ENCODE measurements at regions not wholly inside any gene's neighbourhood (a gene's known extent, or its start where the extent isn't known, plus 50 kb on each side); places are given as distances from the start of the nearest gene placed in this dataset.
A peak's percentile ranks its signal among the peaks of the same experiment; 100 is the strongest.
"Not testable (repeated sequence)": the region's sequence is repeated elsewhere in the genome, so short reads cannot be mapped to it uniquely, and the experiment has no call there.

DNA sequence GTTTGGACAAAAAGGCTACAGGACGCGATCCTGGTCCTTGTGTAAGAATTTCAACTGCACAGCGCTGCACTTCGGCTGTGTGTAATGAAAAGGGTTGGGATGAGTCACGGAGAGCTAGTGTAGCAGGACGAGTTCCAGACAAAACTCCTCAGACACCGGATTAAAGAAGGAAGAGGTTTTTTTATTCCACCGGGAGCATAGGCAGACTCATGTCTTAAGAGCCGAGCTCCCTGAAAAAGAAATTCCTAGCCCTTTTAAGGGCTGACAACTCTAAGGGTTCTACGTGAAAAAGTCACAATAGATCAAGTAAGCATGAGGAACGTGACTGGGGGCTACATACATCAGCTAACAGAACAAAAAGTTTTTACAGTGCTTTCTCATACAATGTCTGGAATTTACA, 54.8 kb upstream of the FAM90A1 start:
- DNase-seq, result not testable (repeated sequence)

GRCh38 chr12:8285681-8286080, 58.3 kb upstream of the FAM90A1 start:
- not testable (repeated sequence) for DNase-seq

DNA sequence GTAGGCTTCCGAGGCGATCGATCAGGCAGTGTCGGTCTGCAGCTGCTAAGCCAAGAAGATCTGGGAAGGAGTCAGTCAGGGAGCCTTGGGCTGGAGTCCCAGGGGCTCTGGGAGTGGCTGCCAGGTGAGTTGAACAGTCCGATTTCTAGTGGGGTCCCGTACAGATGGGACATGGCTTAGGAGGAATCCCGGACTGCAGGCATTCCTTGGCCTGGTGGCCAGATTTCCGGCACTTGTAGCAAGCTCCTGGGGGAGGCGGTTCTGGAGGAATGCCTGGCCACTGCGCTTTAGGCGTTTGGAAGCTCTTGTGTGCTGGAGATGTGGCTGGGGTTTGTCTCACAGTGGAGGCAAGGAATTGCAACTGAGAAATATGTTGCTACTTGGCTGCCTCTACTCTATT, 64.3 kb upstream of the FAM90A1 start:
- DNase-seq, result not testable (repeated sequence)

DNA sequence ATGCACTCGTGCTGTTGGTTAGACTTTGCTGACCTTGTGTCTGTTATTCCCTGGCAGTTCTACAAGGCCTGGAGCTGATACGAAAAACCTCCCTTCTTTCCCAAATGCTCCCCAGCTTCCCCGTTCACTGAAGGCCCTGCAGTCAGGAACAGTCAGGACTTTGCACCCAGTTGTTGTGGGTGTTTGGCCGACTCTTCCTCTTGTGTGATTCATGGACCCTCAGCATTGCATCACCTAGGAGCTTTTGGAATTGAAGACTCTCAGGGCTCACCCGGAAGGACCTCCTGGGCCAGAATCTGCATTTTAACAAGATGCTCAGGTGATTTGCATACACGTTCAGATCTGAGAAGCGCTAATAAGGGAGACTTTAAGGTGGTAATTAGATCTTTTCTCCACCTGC, 67.2 kb upstream of the FAM90A1 start:
- not testable (repeated sequence) for DNase-seq

GRCh38 chr12:8308611-8309010, 81.2 kb upstream of the FAM90A1 start:
- DNase-seq, result not testable (repeated sequence)

GRCh38 chr12:8315997-8316396, 88.6 kb upstream of the FAM90A1 start:
- DNase-seq, result not testable (repeated sequence)

DNA sequence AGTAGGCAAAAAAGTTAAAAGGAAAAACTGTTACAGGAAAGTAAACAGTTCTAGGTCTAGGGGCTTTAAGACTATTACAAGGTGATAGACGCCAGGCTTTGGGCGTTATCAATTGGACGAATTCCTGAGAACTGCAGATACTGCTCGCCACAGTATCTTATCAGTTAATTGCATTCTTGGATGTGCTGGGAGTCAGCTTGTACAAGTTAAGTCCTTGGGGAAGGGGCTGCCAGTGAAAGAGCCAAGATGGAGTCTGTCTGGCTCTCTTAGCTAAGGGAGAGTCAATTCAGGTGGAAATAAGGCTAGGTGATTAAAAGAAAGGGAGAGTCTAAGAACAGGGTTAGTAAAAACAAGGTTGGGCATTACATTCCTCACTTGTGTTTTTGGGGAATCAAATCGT, 90.3 kb upstream of the FAM90A1 start:
- DNase-seq, result not testable (repeated sequence)

- DNase-seq, result peak; percentile 16
Measured at GRCh38 chr12:8320251-8320730, 92.9 kb upstream of the FAM90A1 start.

DNA sequence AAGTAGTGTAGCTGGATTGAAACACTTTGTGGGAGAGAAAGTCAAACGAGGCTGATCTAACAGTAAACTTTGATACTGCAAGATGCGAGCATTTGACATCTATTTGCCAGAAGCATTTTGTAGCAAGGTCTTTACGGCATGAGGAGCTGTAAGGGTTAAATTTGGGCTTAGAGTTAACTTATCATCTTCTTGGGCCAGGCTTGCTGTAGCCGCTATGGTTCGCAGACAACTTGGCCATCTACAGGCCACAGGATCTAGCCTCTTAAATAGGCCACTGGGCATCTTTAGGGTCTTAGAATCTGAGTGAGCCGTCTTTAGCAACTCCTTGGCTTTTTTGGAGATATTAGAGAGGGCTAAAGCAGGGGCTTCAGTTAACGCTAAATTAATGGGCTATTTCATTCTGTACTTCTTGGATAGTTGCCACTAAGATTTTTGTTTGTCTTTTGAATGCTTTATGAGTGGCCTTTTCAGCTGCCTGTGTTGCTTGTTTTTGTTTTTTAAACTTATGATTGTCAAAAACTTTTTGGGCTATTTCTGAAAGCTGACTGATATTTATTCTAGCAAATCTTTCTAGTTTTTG, 93.5 kb upstream of the FAM90A1 start:
- DNase-seq, result not testable (repeated sequence)

- DNase-seq, result not testable (repeated sequence)
Measured at GRCh38 chr12:8325145-8325839, 97.9 kb upstream of the FAM90A1 start.

GRCh38 chr12:8328835-8329234, 101.4 kb upstream of the FAM90A1 start:
- not testable (repeated sequence) for DNase-seq

GRCh38 chr12:8332373-8332772, 105.0 kb upstream of the FAM90A1 start:
- not testable (repeated sequence) for DNase-seq

DNA sequence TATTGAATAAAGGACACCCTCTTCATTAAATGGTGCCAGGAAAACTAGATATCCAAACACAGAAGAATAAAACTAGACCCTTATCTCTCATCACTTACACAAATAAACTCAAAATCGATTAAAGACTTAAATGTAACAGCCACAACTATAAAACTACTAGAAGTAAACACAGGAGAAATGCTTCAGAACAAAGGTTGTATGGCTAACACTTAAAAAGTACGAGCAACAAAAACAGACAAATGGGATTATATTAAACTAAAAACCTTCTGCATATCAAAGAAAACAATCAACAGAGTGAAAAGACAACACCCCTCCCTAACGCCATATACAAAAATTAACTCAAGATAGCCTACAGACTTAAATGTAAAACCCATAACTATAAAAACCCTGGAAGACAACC, 104.7 kb upstream of the CLEC6A start:
- not testable (repeated sequence) for DNase-seq

DNA sequence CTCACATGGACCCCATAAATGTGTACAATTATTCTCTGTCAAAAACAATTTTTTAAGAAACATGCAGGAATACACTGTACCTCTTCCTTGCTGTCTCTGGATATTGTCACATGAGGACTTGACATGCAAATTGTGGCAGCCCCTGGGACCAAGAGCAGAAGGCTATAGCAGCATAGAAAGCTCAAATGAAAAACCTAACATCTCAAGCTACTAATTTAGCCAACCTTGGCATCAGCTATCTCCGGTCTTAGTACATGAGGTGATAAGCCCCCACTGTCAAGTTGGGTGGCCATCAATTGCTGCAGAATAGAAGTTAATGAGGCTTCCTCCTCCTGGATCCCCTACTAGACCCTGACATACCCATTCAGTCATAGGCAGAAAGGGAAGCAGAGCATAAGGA, 101.0 kb upstream of the CLEC6A start:
- DNase-seq, result not testable (repeated sequence)

GRCh38 chr12:8355531-8355930, 100.2 kb upstream of the CLEC6A start:
- DNase-seq, result not testable (repeated sequence)

GRCh38 chr12:8373744-8374143, 82.0 kb upstream of the CLEC6A start:
- not testable (repeated sequence) for DNase-seq

DNA sequence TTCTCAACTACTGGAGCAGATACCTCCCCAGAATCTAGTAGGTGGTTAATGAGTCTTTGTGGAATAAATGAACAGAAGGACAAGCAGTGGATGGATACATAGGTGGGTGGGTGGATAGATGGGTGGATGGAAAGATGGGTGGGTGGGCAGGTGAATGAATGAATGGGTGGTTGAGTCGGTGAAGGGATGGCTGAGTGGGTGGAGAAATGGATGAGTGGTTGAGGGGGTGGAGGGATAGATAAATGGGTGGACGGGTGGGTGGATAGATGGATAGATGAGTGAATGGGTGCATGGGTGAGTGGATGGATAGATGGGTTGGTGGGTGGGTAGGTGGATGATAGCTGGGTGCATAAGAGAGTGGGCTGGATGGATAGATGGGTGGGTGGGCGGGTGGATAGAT, 80.6 kb upstream of the CLEC6A start:
- DNase-seq, result not testable (repeated sequence)

GRCh38 chr12:8377756-8378155, 78.0 kb upstream of the CLEC6A start:
- DNase-seq, result not testable (repeated sequence)

- not testable (repeated sequence) for DNase-seq
Measured at GRCh38 chr12:8382556-8382955, 73.2 kb upstream of the CLEC6A start.

DNA sequence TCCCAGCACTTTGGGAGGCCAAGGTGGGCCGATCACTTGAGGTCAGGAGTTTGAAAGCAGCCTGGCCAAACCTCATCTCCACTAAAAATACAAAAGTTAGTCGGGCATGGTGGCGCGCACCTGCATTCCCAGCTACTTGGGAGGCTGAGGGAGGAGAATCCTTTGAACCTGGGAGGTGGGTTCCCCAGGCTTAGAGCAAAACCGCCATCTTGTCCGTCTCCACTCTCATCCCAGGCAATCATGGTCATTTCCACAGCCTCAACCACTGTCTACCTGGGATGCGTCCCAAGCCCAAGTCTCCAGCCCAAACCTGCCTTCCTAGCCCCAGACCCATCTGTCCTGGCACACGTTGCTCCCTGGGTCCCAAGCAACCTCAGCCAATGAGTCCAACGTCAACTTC, 71.1 kb upstream of the CLEC6A start:
- not testable (repeated sequence) for DNase-seq

- DNase-seq, result not testable (repeated sequence)
Measured at GRCh38 chr12:8385431-8385830, 70.3 kb upstream of the CLEC6A start.

DNA sequence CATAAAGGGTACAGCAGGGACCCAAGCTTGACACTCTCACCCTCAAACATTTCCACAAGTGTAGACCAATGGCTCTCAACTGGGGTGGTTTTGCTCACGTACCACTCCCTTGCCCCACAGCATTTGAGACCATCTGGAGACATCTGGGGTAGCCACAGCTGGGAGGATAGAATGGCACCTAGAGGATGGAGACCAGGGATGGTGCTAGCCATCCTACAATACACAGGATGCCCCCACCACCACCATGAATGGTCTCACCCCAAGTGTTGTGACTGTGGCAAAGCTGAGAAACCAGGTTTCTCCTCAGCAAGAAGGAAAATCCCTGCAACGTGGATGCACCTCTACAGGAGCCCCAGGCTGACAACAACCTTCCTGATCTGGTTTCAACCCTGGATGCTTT, 69.1 kb upstream of the CLEC6A start:
- not testable (repeated sequence) for DNase-seq

DNA sequence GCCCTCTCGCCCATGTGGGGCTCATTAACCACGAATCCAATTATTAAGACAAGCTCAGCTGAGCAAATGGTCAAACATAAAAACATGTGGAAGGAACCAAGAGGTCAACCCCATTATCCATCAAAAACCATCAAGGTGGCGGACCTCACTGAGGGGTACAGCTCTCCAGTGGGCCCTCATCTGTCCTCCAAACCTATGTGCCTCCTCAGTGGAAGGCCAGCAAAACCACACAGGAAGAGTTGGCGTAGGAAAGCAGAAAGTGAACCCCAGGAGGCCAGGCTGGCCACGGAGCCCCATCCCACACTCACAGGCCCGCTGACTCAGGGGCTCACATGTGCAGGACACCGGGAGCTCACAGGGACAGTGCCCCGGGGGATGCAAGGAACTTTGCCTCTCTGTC, 66.5 kb upstream of the CLEC6A start:
- not testable (repeated sequence) for DNase-seq

DNA sequence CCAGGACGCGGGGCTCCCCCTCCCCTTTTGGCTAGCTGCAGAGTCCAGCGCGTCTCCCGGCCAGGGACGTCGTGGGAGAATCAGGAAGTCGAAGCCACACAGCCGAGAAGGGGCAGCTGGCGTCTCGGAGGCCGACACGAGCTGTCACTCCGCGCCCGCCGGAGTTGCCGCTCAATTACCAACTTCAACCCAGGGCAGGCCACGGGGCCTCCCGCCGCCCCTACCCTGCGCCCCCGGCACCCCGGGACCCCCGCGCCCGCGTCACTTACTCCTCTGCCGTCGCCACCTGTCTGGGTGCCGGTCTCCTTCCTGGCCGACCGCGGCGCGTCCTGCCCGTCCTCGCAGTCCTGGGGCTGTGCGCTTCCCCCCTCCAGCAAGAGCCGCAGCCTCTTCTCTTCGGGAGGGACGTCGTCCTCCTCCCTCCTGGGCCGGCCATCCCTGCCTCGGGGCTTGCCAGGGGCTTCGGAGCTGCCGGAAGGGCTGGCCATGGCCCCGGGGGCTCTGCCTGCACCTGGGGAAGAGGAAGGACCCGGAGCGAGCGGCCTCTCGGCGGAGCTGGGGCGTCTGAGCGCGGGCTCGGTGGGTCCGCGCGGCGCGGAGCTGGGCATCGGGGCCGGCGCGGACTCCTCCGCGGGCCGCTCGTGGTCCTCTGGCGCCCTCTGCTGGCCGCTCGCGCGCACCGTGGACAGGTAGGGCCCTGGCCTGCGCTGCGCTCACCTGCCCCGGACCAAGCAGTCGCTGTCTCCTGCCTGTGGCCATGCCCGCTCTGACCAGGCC, 65.6 kb upstream of the CLEC6A start:
- peak; percentile 16 for DNase-seq

All from activated CD8-positive, alpha-beta memory T cell treated with anti-CD3 and anti-CD28 coated beads, Interleukin-2, amount 50 U/mL, for 4 hours (primary cell).